Spleen (tissue), 11 donors: ENCODE measurements at regions not wholly inside any gene's neighbourhood (a gene's known extent, or its start where the extent isn't known, plus 50 kb on each side); places are given as distances from the start of the nearest gene placed in this dataset.

Experiments
- DNase-seq: peaks from one replicate; pipeline ENCODE4 v3.0.0-alpha.2; 2020
- H3K27ac ChIP-seq, 8 donors: fragments of 200-600 bp; sonication (generic) in 7 of 8; 1 replicate in 4 of 8; 2 replicates in 4 of 8; pipeline versions ENCODE4 v1.5.0 to v1.8.0; 2016 to 2021; ENCODE audit warnings: inconsistent platforms in 4 of 8, mild to moderate bottlenecking in 4 of 8, moderate library complexity in 1 of 8
- H3K27me3 ChIP-seq, 7 donors: fragments of 200-600 bp; sonication (generic) in 6 of 7; replicated peaks in 1 of 7; 1 replicate in 4 of 7; 2 replicates in 3 of 7; pipeline versions ENCODE4 v1.5.0 to v1.8.0; 2016 to 2021; ENCODE audit warnings: inconsistent platforms in 3 of 7, mild to moderate bottlenecking in 1 of 7
- H3K36me3 ChIP-seq, 6 donors: fragments of 200-600 bp; sonication (generic) in 5 of 6; 1 replicate in 4 of 6; 2 replicates in 2 of 6; pipeline versions ENCODE4 v1.5.0 to v1.8.0; 2016 to 2021; ENCODE audit warnings: inconsistent platforms in 2 of 6
- H3K4me1 ChIP-seq, 6 donors: fragments of 200-600 bp; sonication (generic) in 5 of 6; 1 replicate in 3 of 6; 2 replicates in 3 of 6; pipeline versions ENCODE4 v1.5.0 to v1.8.0; 2016 to 2021; ENCODE audit warnings: inconsistent platforms in 3 of 6
- H3K4me3 ChIP-seq, 8 donors: fragments of 200-600 bp; sonication (generic) in 7 of 8; 1 replicate in 4 of 8; 2 replicates in 4 of 8; pipeline versions ENCODE4 v1.5.0 to v1.8.0; 2016 to 2021; ENCODE audit warnings: inconsistent platforms in 4 of 8, mild to moderate bottlenecking in 4 of 8, moderate library complexity in 2 of 8
- H3K9me3 ChIP-seq, 8 donors: fragments of 200-600 bp; sonication (generic) in 7 of 8; 1 replicate in 4 of 8; 2 replicates in 4 of 8; pipeline versions ENCODE4 v1.5.0 to v1.8.0; 2016 to 2021; ENCODE audit warnings: inconsistent platforms in 4 of 8
- POLR2A ChIP-seq, 3 donors: fragments of 450-650 bp; IDR thresholded peaks; one replicate each; pipeline ENCODE4 v1.5.1; 2017; ENCODE audit warnings: antibody characterized with exemption in 3 of 3, mild to moderate bottlenecking in 1 of 3
- POLR2AphosphoS5 ChIP-seq, 3 donors: sonication (generic); formaldehyde crosslinking; IDR thresholded peaks; one replicate each; pipeline ENCODE4 v1.5.1; 2017; ENCODE audit warnings: antibody characterized with exemption in 3 of 3
- WGBS, 5 donors: extraction: QIAGEN DNeasy Blood & Tissue Kit in 3 of 5; methylation state at CpG; one replicate each; pipeline versions ENCODE4 v1.1.5 to v1.1.7; 2013 to 2018; 5-methylcytosine and 5-hydroxymethylcytosine counted together
- intact Hi-C: fragments of 100-400 bp; cut with DNase I; formaldehyde crosslinking; loops from one replicate; pipeline ENCODE4 v1.15.0; 2023; ENCODE audit warnings: low total_unique reads
- TF ChIP-seq, protein P1 (sequence below), 11 experiments: fragments of 200-600 bp in 7 of 11; fragments of 450-650 bp in 4 of 11; sonication (generic) in 4 of 11; IDR thresholded peaks in 8 of 11; conservative IDR thresholded peaks in 3 of 11; 1 replicate in 7 of 11; 2 replicates in 4 of 11; pipeline versions ENCODE4 v1.4.0 to v1.8.0; 2016 to 2021; ENCODE audit warnings: antibody characterized with exemption in 11 of 11, inconsistent platforms in 4 of 11, mild to moderate bottlenecking in 1 of 11
- donor health status: healthy with polysubstance abuse.
- donor health status: DM: no; HTN: no; CAD: no; lungs with moderate emphysema.
- donor health status: DM: no; HTN: no; CAD: no.
- donor health status: Bipolar disorder and iron deficiency.
- donor health status: healthy.
- donor health status: DM: no; HTN: no; CAD: no.
- donor health status: DM: yes; HTN: yes; CAD: no.

DNA sequence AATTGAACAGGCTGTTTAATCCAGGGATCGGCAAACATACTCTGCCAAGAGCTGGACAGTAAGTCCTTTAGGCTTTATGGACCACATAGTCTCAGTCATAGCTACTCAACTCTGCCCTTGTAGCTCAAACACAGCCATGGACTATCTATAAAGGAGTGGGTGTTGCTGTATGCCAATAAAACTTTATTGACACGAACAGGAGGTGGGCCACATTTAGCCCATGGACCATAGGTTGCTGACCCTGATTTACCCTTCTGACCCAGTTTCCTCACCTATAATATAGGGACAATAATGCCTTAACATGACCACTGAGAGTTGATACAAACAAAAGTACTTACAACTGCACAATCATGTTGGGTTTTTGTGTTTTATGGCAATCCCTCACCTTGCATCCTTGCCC, 257.0 kb upstream of the SDK2 start:
- Histone ChIP-seq H3K36me3 (no peaks in the 10 kb centered on the region), H3K27me3 (peaks cover 2 to 97% (median 49%) of the 10 kb centered on the region in 7 donors), H3K4me1 (peaks cover 3 to 20% (median 13%) of the 10 kb centered on the region in 6 donors), H3K9me3 (no peaks in the 10 kb centered on the region), H3K4me3 (peak overlapping the region in 3 of 8 donors; percentile 30 to 56 (median 31)), H3K27ac (no peak overlapping the region)
- DNase-seq, result no peak
- TF ChIP-seq, protein P1, sequence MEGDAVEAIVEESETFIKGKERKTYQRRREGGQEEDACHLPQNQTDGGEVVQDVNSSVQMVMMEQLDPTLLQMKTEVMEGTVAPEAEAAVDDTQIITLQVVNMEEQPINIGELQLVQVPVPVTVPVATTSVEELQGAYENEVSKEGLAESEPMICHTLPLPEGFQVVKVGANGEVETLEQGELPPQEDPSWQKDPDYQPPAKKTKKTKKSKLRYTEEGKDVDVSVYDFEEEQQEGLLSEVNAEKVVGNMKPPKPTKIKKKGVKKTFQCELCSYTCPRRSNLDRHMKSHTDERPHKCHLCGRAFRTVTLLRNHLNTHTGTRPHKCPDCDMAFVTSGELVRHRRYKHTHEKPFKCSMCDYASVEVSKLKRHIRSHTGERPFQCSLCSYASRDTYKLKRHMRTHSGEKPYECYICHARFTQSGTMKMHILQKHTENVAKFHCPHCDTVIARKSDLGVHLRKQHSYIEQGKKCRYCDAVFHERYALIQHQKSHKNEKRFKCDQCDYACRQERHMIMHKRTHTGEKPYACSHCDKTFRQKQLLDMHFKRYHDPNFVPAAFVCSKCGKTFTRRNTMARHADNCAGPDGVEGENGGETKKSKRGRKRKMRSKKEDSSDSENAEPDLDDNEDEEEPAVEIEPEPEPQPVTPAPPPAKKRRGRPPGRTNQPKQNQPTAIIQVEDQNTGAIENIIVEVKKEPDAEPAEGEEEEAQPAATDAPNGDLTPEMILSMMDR (IDR thresholded peaks at IDR 0.05 in 8 of 11, conservative IDR thresholded peaks at IDR 0.05 in 3 of 11), result no peak
- TF ChIP-seq POLR2AphosphoS5 (IDR thresholded peaks at IDR 0.05) (no peak), POLR2A (IDR thresholded peaks at IDR 0.05) (no peak)
- intact Hi-C loops, result no loop called here
- 78 to 93% (median 80%) methylated on average over 2 of the region's 2 CpGs for WGBS, 5 donors

DNA sequence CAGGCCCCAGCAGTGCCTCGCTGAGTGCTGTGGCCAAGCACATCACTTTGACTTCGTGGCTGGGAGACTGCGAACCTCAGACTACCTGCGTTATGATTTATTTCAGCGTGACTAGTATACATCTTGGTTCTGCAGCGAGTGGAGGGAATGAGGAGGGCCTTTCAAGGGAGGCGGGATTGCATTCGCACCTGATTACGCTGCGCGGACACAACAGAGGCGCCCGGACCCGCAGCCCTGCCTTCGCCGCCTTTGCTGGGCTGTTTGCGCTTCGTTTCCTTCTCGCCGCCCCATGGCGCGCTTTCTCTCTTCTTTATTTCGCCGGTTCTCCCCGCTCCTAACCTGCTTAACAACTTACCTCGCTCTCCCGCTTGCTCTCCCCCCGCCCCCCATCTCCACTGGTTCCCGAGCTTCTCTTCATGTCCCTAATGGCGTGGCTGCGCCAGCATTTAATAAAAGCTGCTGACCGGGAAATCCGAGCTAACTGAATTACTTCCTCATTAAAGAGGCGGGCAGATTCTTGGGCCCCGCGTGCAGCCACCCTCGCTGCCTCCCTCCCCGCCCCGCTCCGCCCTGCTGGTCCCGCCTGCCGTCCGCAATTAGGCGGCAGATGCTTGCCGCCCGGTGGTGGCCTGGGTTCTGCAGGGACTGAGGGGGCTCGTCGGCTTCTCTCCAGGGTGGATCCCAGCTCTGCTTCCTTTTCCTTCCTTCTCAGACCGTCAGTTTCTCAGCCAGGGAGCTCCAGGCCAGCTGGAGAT, 257.6 kb upstream of the SDK2 start:
- WGBS, 5 donors, result 3 to 7% (median 3%) methylated on average over 45 to 49 of the region's 49 CpGs
- Histone ChIP-seq H3K9me3 (no peaks in the 10 kb centered on the region), H3K27ac (no peak overlapping the region), H3K4me3 (peak overlapping the region; percentile 20 to 56 (median 30)), H3K4me1 (peaks cover 3 to 20% (median 13%) of the 10 kb centered on the region in 6 donors), H3K36me3 (no peaks in the 10 kb centered on the region), H3K27me3 (peaks cover 2 to 97% (median 49%) of the 10 kb centered on the region in 7 donors)
- DNase-seq, result peak; percentile 82
- intact Hi-C loops, result no loop called here
- TF ChIP-seq POLR2AphosphoS5 (IDR thresholded peaks at IDR 0.05), result peak in 1 of 3 donors; percentile 30
- no peak for TF ChIP-seq POLR2A (IDR thresholded peaks at IDR 0.05)
- TF ChIP-seq, protein P1 (IDR thresholded peaks at IDR 0.05 in 8 of 11, conservative IDR thresholded peaks at IDR 0.05 in 3 of 11), result peak in 1 of 11 experiments; percentile 5

- intact Hi-C loops, result no loop called here
- 24 to 33% (median 27%) methylated on average over 26 of the region's 26 CpGs for WGBS, 5 donors
- Histone ChIP-seq H3K36me3 (no peaks in the 10 kb centered on the region), H3K4me1 (peaks cover 3 to 20% (median 13%) of the 10 kb centered on the region in 6 donors), H3K9me3 (no peaks in the 10 kb centered on the region), H3K27me3 (peaks cover 2 to 97% (median 49%) of the 10 kb centered on the region in 7 donors), H3K4me3 (peak overlapping the region in 4 of 8 donors; percentile 23 to 56 (median 34)), H3K27ac (no peak overlapping the region)
- no peak for DNase-seq
- no peak for TF ChIP-seq POLR2AphosphoS5 (IDR thresholded peaks at IDR 0.05)
- TF ChIP-seq, protein P1 (IDR thresholded peaks at IDR 0.05 in 8 of 11, conservative IDR thresholded peaks at IDR 0.05 in 3 of 11), result no peak
- no peak for TF ChIP-seq POLR2A (IDR thresholded peaks at IDR 0.05)
Observed at GRCh38 chr17:73902416-73903181, 258.4 kb upstream of the SDK2 start.
